ENCODE measurements at regions not wholly inside any gene's neighbourhood (a gene's known extent, or its start where the extent isn't known, plus 50 kb on each side); places are given as distances from the start of the nearest gene placed in this dataset.

GRCh38 chr11:32312865-32313403 is 122.4 kb downstream of the WT1 start:
- no peaks in the 10 kb centered on the region for H3K79me2 ChIP-seq (ENCODE audit: insufficient read depth, low read length)
- peaks cover 0 to 19% of the 10 kb centered on the region in 2 experiments; a peak in 2 of 5 replicates for H3K27me3 ChIP-seq (ENCODE audit: control insufficient read depth in 1 of 2, insufficient read depth in 2 of 2, low read length in 2 of 2)
- H3K4me2 ChIP-seq (ENCODE audit: low read depth, low read length): no peak overlapping the region
- H2AFZ ChIP-seq (ENCODE audit: low read length): no peak overlapping the region
- no peak overlapping the region for H3K4me3 ChIP-seq (replicated peaks in 1 of 3; ENCODE audit: insufficient read depth in 1 of 3, low read depth in 2 of 3, low read length in 3 of 3)
- ChIA-PET POLR2A (no interaction called here), CTCF (ENCODE audit: low intra/inter-chr PET ratio, low total read pairs) (no interaction called here)
- no peak overlapping the region for H3K9ac ChIP-seq (ENCODE audit: insufficient read depth, low read depth, low read length)
- H4K20me1 ChIP-seq (ENCODE audit: insufficient read depth, low read length): no peaks in the 10 kb centered on the region
- DNase-seq (ENCODE audit: low spot score) (peak; percentile 45), ATAC-seq (peak; percentile 93), FAIRE-seq (peak; percentile 50)
- no TSS peak for BruUV-seq (replicated peaks)
- H3K27ac ChIP-seq (ENCODE audit: extremely low read length, insufficient read depth, low read length): no peak overlapping the region
- no peaks in the 10 kb centered on the region for H3K4me1 ChIP-seq (ENCODE audit: insufficient read depth, low read length)
- no peaks in the 10 kb centered on the region for H3K9me3 ChIP-seq (ENCODE audit: low read length)
- TF ChIP-seq ARID3A (IDR thresholded peaks at IDR 0.05; ENCODE audit: low read depth, low read length) (peak; percentile 57; the same call in 1 of the 2 replicates), ZFP37 (CRISPR knock-in tag; IDR thresholded peaks at IDR 0.05; ENCODE audit: borderline replicate concordance) (no peak), XRCC5 (optimal IDR thresholded peaks at IDR 0.05; ENCODE audit: low read length) (peak; percentile 45), CTCF (CRISPR knock-in tag; IDR thresholded peaks at IDR 0.05) (peak; percentile 47), DMTF1 (CRISPR knock-in tag; IDR thresholded peaks at IDR 0.05) (no peak), STAG1 (CRISPR knock-in tag; IDR thresholded peaks at IDR 0.05) (peak; percentile 21; the same call in 1 of the 2 replicates), CEBPG (CRISPR knock-in tag; IDR thresholded peaks at IDR 0.05) (peak; percentile 66), ZNF512B (CRISPR knock-in tag; IDR thresholded peaks at IDR 0.05; ENCODE audit: borderline replicate concordance) (no peak), CEBPB (IDR thresholded peaks at IDR 0.05; ENCODE audit: borderline replicate concordance, low read depth, low read length) (peak; percentile 83), EP300 (IDR thresholded peaks at IDR 0.05; ENCODE audit: low read depth in 2 of 2, low read length in 2 of 2) (no peak), EP300 (CRISPR knock-in tag; IDR thresholded peaks at IDR 0.05; ENCODE audit: borderline replicate concordance) (no peak), ZNF24 (IDR thresholded peaks at IDR 0.05) (no peak), ETV5 (CRISPR knock-in tag; IDR thresholded peaks at IDR 0.05; ENCODE audit: borderline replicate concordance) (no peak)
- H3K36me3 ChIP-seq (replicated peaks in 1 of 2; ENCODE audit: control insufficient read depth in 1 of 2, insufficient read depth in 2 of 2, low read length in 2 of 2): no peaks in the 10 kb centered on the region
- in situ Hi-C loops (cut with HindIII; ENCODE audit: extremely low pct_ligation_motif_present, low pct_unique_long_range_greater_than_20kb): no loop called here
- intact Hi-C loops (cut with micrococcal nuclease; ENCODE audit: unreplicated experiment): no loop called here
- WGBS (ENCODE audit: low lambda C conversion rate): 13% methylated on average over 11 of the region's 12 CpGs
